Urothelium cell line (cell line): ENCODE measurements at regions not wholly inside any gene's neighbourhood (a gene's known extent, or its start where the extent isn't known, plus 50 kb on each side); places are given as distances from the start of the nearest gene placed in this dataset.

Experiments
- DNase-seq: peaks from one replicate; pipeline ENCODE4 v3.0.0; 2011; ENCODE audit warnings: low spot score, mixed read lengths
- FAIRE-seq: peaks from 2 replicates; lab custom pipeline; 2011; peaks lifted over from hg19 to GRCh38; lab: Jason Lieb, UNC

- DNase-seq (no peak), FAIRE-seq (no peak)
Measured at GRCh38 chr10:78866731-78867554, 201.8 kb upstream of the ZMIZ1 start.

GRCh38 chr10:78867555-78867939, 201.2 kb upstream of the ZMIZ1 start:
- DNase-seq (no peak), FAIRE-seq (no peak)

GRCh38 chr10:78868048-78868447, 200.7 kb upstream of the ZMIZ1 start:
- FAIRE-seq = no peak
- DNase-seq = no peak

GRCh38 chr10:78868456-78868855, 200.3 kb upstream of the ZMIZ1 start:
- no peak for FAIRE-seq
- no peak for DNase-seq

GRCh38 chr10:78868861-78869260, 199.9 kb upstream of the ZMIZ1 start:
- DNase-seq = no peak
- no peak for FAIRE-seq

GRCh38 chr10:78869508-78870454, 199.0 kb upstream of the ZMIZ1 start:
- DNase-seq = no peak
- FAIRE-seq = no peak

- FAIRE-seq (no peak), DNase-seq (no peak)
Measured at GRCh38 chr10:78870458-78870857, 198.3 kb upstream of the ZMIZ1 start.

GRCh38 chr10:78871796-78872195, 197.0 kb upstream of the ZMIZ1 start:
- no peak for FAIRE-seq

GRCh38 chr10:78873413-78873812, 195.4 kb upstream of the ZMIZ1 start:
- no peak for DNase-seq
- FAIRE-seq = no peak

More at GRCh38 chr10:78871796-78872195, 197.0 kb upstream of the ZMIZ1 start:
- no peak for DNase-seq

GRCh38 chr10:78875331-78875877, 193.4 kb upstream of the ZMIZ1 start:
- FAIRE-seq = no peak

GRCh38 chr10:78875932-78876331, 192.8 kb upstream of the ZMIZ1 start:
- DNase-seq = no peak
- no peak for FAIRE-seq

More at GRCh38 chr10:78875331-78875877, 193.4 kb upstream of the ZMIZ1 start:
- no peak for DNase-seq

- DNase-seq = no peak
- no peak for FAIRE-seq
Measured at GRCh38 chr10:78876449-78876848, 192.3 kb upstream of the ZMIZ1 start.

- FAIRE-seq (no peak), DNase-seq (no peak)
Measured at GRCh38 chr10:78879621-78880020, 189.1 kb upstream of the ZMIZ1 start.

GRCh38 chr10:78886129-78886528, 182.6 kb upstream of the ZMIZ1 start:
- no peak for FAIRE-seq
- DNase-seq = no peak

GRCh38 chr10:78889536-78890063, 179.2 kb upstream of the ZMIZ1 start:
- DNase-seq = no peak
- no peak for FAIRE-seq

- no peak for DNase-seq
- no peak for FAIRE-seq
Measured at GRCh38 chr10:78890506-78890905, 178.3 kb upstream of the ZMIZ1 start.

GRCh38 chr10:78891741-78892140, 177.0 kb upstream of the ZMIZ1 start:
- FAIRE-seq = no peak
- no peak for DNase-seq

- FAIRE-seq (no peak), DNase-seq (no peak)
Measured at GRCh38 chr10:78892338-78893176, 176.2 kb upstream of the ZMIZ1 start.

- FAIRE-seq (no peak), DNase-seq (no peak)
Measured at GRCh38 chr10:78893217-78893616, 175.5 kb upstream of the ZMIZ1 start.
